ENCODE measurements at regions not wholly inside any gene's neighbourhood (a gene's known extent, or its start where the extent isn't known, plus 50 kb on each side); places are given as distances from the start of the nearest gene placed in this dataset.
"Not testable (repeated sequence)": the region's sequence is repeated elsewhere in the genome, so short reads cannot be mapped to it uniquely, and the experiment has no call there.

- DNase-seq (ENCODE audit: low spot score): no peak
Observed at GRCh38 chr7:68547181-68547580, 1051.1 kb upstream of the AUTS2 start.

GRCh38 chr7:68547799-68548198 is 1050.5 kb upstream of the AUTS2 start:
- no peak for DNase-seq (ENCODE audit: low spot score)

- DNase-seq (ENCODE audit: low spot score): no peak
Observed at GRCh38 chr7:68550027-68550426, 1048.2 kb upstream of the AUTS2 start.

GRCh38 chr7:68550635-68551034 is 1047.6 kb upstream of the AUTS2 start:
- DNase-seq (ENCODE audit: low spot score): no peak

- DNase-seq (ENCODE audit: low spot score): no peak
Observed at GRCh38 chr7:68556537-68556936, 1041.7 kb upstream of the AUTS2 start.

GRCh38 chr7:68559518-68559917 is 1038.8 kb upstream of the AUTS2 start:
- DNase-seq (ENCODE audit: low spot score): no peak

- no peak for DNase-seq (ENCODE audit: low spot score)
Observed at GRCh38 chr7:68562323-68562899, 1035.9 kb upstream of the AUTS2 start.

GRCh38 chr7:68564306-68565135 is 1033.8 kb upstream of the AUTS2 start:
- DNase-seq (ENCODE audit: low spot score): no peak

- DNase-seq (ENCODE audit: low spot score): no peak
Observed at GRCh38 chr7:68571286-68571685, 1027.0 kb upstream of the AUTS2 start.

- DNase-seq (ENCODE audit: low spot score): no peak
Observed at GRCh38 chr7:68573271-68574005, 1024.8 kb upstream of the AUTS2 start.

GRCh38 chr7:68576366-68576765 is 1021.9 kb upstream of the AUTS2 start:
- no peak for DNase-seq (ENCODE audit: low spot score)

GRCh38 chr7:68581417-68581816 is 1016.9 kb upstream of the AUTS2 start:
- DNase-seq (ENCODE audit: low spot score): no peak

- DNase-seq (ENCODE audit: low spot score): no peak
Observed at GRCh38 chr7:68587599-68587998, 1010.7 kb upstream of the AUTS2 start.

- DNase-seq (ENCODE audit: low spot score): no peak
Observed at GRCh38 chr7:68601826-68602225, 996.4 kb upstream of the AUTS2 start.

- DNase-seq (ENCODE audit: low spot score): no peak
Observed at GRCh38 chr7:68604541-68604940, 993.7 kb upstream of the AUTS2 start.

GRCh38 chr7:68610701-68611100 is 987.6 kb upstream of the AUTS2 start:
- DNase-seq (ENCODE audit: low spot score): no peak

GRCh38 chr7:68613405-68613804 is 984.9 kb upstream of the AUTS2 start:
- DNase-seq (ENCODE audit: low spot score): no peak

GRCh38 chr7:68613897-68614296 is 984.4 kb upstream of the AUTS2 start:
- DNase-seq (ENCODE audit: low spot score): no peak

- DNase-seq (ENCODE audit: low spot score): no peak
Observed at GRCh38 chr7:68619526-68619925, 978.7 kb upstream of the AUTS2 start.

GRCh38 chr7:68622500-68622899 is 975.8 kb upstream of the AUTS2 start:
- no peak for DNase-seq (ENCODE audit: low spot score)

GRCh38 chr7:68623030-68623429 is 975.2 kb upstream of the AUTS2 start:
- no peak for DNase-seq (ENCODE audit: low spot score)

- no peak for DNase-seq (ENCODE audit: low spot score)
Observed at GRCh38 chr7:68627247-68627864, 970.9 kb upstream of the AUTS2 start.

GRCh38 chr7:68630914-68631313 is 967.4 kb upstream of the AUTS2 start:
- not testable (repeated sequence) for DNase-seq (ENCODE audit: low spot score)
